Pancreas (tissue), 10 donors: ENCODE measurements at regions not wholly inside any gene's neighbourhood (a gene's known extent, or its start where the extent isn't known, plus 50 kb on each side); places are given as distances from the start of the nearest gene placed in this dataset.

Source experiments
- ATAC-seq, 4 donors: fragments of 200-7000 bp; cut with Tn5 transposase; one replicate each; pipeline versions ENCODE4 v1.8.0 to v1.9.1; 2020; ENCODE audit warnings: mild to moderate bottlenecking in 4 of 4, moderate library complexity in 4 of 4
- DNase-seq, 6 donors: peaks; one replicate each; pipeline ENCODE4 v3.0.0-alpha.2; 2020
- FAIRE-seq: peaks from 2 replicates; lab custom pipeline; 2012; peaks lifted over from hg19 to GRCh38; lab: Jason Lieb, UNC
- H3K27ac ChIP-seq, 4 donors: fragments of 200-600 bp; sonication (generic); 1 replicate in 3 of 4; 2 replicates in 1 of 4; pipeline versions ENCODE4 v1.5.0 to v1.8.0; 2020
- H3K27me3 ChIP-seq, 4 donors: fragments of 200-600 bp; one replicate each; pipeline ENCODE4 v1.8.0; 2021
- H3K36me3 ChIP-seq, 3 donors: fragments of 200-600 bp; sonication (generic) in 1 of 3; one replicate each; pipeline versions ENCODE4 v1.5.0 to v1.8.0; 2020 to 2021
- H3K4me1 ChIP-seq, 3 donors: fragments of 200-600 bp; one replicate each; pipeline ENCODE4 v1.8.0; 2021
- H3K4me3 ChIP-seq, 4 donors: fragments of 200-600 bp; sonication (generic) in 2 of 4; one replicate each; pipeline versions ENCODE4 v1.5.0 to v1.8.0; 2020 to 2021
- H3K9me3 ChIP-seq, 4 donors: fragments of 200-600 bp; one replicate each; pipeline ENCODE4 v1.8.0; 2021
- WGBS, 2 donors: extraction: QIAGEN DNeasy Blood & Tissue Kit; methylation state at CpG; one replicate each; pipeline ENCODE4 v1.1.7; 2013; 5-methylcytosine and 5-hydroxymethylcytosine counted together
- intact Hi-C, 3 donors: fragments of 100-400 bp; cut with DNase I; formaldehyde crosslinking; loops; one replicate each; pipeline versions ENCODE4 v1.11.1 to v1.14.2; 2022
- TF ChIP-seq, protein P1 (sequence below), 4 donors: fragments of 200-600 bp; sonication (generic) in 3 of 4; IDR thresholded peaks; one replicate each; pipeline versions ENCODE4 v1.5.0 to v1.8.0; 2021; ENCODE audit warnings: antibody characterized with exemption in 4 of 4
- donor health status: healthy with polysubstance abuse.
- donor health status: DM: no; HTN: no; CAD: no; lungs with moderate emphysema.
- donor health status: DM: no; HTN: no; CAD: no.
- donor health status: control.
- donor health status: control.
- donor health status: Bipolar disorder and iron deficiency.
- donor health status: DM: yes; HTN: yes; CAD: no.
- donor health status: DM: no; HTN: no; CAD: no.
- donor health status: DM: no; HTN: no; CAD: no.
- donor health status: DM: yes; HTN: yes; CAD: no.

DNA sequence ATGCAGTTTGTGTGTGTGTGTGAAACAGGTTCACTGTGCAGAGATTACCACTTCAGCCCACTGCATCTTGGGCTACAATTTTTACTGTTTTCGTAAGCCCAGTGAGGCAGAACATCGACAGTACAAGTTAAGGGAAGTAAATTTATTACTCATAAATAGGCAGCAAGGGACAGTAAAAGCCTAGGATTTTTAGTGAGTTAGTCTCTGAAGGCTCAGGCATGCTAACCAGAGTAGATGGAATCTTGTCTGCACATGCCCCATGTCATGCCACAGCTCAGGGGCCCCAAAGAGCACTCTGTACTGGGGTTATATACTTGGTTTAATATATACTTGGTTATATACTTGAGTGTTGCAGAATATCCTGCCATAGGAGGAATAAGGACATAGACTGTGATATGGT, 825.7 kb downstream of the TECRL start:
- Histone ChIP-seq H3K4me1 (no peaks in the 10 kb centered on the region), H3K9me3 (no peaks in the 10 kb centered on the region), H3K36me3 (no peaks in the 10 kb centered on the region), H3K4me3 (no peak overlapping the region), H3K27me3 (no peaks in the 10 kb centered on the region), H3K27ac (no peak overlapping the region)
- TF ChIP-seq, protein P1, sequence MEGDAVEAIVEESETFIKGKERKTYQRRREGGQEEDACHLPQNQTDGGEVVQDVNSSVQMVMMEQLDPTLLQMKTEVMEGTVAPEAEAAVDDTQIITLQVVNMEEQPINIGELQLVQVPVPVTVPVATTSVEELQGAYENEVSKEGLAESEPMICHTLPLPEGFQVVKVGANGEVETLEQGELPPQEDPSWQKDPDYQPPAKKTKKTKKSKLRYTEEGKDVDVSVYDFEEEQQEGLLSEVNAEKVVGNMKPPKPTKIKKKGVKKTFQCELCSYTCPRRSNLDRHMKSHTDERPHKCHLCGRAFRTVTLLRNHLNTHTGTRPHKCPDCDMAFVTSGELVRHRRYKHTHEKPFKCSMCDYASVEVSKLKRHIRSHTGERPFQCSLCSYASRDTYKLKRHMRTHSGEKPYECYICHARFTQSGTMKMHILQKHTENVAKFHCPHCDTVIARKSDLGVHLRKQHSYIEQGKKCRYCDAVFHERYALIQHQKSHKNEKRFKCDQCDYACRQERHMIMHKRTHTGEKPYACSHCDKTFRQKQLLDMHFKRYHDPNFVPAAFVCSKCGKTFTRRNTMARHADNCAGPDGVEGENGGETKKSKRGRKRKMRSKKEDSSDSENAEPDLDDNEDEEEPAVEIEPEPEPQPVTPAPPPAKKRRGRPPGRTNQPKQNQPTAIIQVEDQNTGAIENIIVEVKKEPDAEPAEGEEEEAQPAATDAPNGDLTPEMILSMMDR (IDR thresholded peaks at IDR 0.05), result no peak
- WGBS, 2 donors, result 38 to 59% methylated on average over 2 of the region's 2 CpGs
- DNase-seq (no peak), ATAC-seq (no peak), FAIRE-seq (no peak)
- intact Hi-C loops, result no loop called here

DNA sequence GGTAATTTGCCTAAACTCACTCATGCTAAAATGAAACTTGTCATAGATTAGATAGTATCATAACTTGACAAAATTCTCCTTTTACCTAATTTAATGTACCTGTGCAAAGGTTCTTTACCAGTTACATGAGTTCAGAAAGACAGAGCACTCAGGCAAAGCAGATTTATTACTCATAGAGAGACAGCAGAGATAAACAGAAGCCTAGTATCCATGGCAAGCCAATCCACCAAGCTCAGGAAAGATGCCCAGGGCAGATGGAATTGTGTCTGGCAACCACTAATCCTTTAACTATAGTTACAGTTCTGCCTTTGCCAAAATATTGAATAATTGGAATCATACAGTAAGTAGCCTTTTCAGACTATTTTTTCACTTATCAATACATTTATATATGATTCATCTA, 826.2 kb downstream of the TECRL start:
- no peaks in the 10 kb centered on the region for H3K27me3 ChIP-seq
- no peak overlapping the region for H3K27ac ChIP-seq
- no peak for FAIRE-seq
- H3K36me3 ChIP-seq, result no peaks in the 10 kb centered on the region
- ATAC-seq, result no peak
- intact Hi-C loops, result no loop called here
- no peaks in the 10 kb centered on the region for H3K9me3 ChIP-seq
- no peak for DNase-seq
- TF ChIP-seq, protein P1 (IDR thresholded peaks at IDR 0.05), result no peak
- no peaks in the 10 kb centered on the region for H3K4me1 ChIP-seq
- no peak overlapping the region for H3K4me3 ChIP-seq

DNA sequence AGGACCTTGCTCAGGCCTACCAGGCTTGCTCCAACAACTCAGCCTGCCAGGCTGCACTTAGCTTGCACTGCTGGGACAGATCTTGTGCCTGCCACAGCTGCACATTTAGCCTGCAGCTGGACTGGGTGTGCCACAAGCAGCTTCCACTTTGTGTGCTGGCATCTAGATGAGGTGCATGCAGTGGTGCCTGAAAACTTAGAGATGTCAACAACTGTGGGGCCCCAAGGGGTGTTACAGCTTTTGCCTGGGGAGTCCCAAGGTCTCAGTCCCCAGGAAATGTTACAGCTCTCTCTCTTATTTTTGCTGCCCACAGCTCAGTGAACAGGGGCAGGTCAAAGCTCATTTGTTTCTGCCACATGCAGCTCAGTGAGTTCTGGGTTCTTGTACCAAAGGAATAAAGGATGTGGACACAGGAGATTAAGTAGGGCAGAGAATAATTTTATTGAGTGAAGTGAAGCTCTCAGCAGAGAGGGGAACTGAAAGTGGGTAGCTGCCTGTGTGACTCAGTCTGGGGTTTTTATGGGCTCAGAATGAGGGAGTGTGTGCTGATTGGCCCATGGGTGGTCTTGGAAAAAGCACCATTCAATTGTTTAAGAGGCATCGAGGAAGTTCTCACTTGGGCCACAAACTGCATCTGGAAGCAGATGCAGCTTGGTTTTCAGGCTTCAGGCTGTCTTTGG, 828.3 kb downstream of the TECRL start:
- 27 to 29% methylated on average over 1 of the region's 1 CpG for WGBS, 2 donors
- no peaks in the 10 kb centered on the region for H3K9me3 ChIP-seq
- H3K36me3 ChIP-seq, result no peaks in the 10 kb centered on the region
- H3K4me1 ChIP-seq, result no peaks in the 10 kb centered on the region
- no peak overlapping the region for H3K27ac ChIP-seq
- H3K27me3 ChIP-seq, result no peaks in the 10 kb centered on the region
- FAIRE-seq (no peak), DNase-seq (no peak), ATAC-seq (no peak)
- intact Hi-C loops, result no loop called here
- H3K4me3 ChIP-seq, result no peak overlapping the region
- TF ChIP-seq, protein P1 (IDR thresholded peaks at IDR 0.05), result no peak

DNA sequence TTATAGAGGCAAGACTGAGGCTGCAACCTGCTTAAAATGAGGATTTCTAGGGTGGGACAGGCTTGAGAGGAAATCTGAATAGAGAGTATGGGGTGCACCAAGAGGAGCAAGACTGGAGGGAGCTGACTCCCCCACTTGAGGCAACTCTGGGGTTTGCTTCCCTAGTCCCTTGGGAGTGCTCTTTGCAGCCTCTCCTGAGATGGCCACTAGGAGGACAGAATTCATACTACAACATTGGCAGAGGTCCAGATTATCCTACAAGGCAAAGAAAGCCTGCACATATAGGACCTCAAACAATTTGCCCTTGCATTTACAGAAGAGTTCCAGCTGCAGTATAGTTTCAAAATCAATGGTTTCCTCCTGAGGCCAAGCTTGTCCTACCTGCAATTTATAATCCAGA, 830.9 kb downstream of the TECRL start:
- Histone ChIP-seq H3K4me3 (no peak overlapping the region), H3K27ac (no peak overlapping the region), H3K9me3 (no peaks in the 10 kb centered on the region), H3K36me3 (no peaks in the 10 kb centered on the region), H3K27me3 (no peaks in the 10 kb centered on the region), H3K4me1 (no peaks in the 10 kb centered on the region)
- intact Hi-C loops, result no loop called here
- no peak for DNase-seq
- no peak for ATAC-seq
- TF ChIP-seq, protein P1 (IDR thresholded peaks at IDR 0.05), result no peak
- FAIRE-seq, result no peak

DNA sequence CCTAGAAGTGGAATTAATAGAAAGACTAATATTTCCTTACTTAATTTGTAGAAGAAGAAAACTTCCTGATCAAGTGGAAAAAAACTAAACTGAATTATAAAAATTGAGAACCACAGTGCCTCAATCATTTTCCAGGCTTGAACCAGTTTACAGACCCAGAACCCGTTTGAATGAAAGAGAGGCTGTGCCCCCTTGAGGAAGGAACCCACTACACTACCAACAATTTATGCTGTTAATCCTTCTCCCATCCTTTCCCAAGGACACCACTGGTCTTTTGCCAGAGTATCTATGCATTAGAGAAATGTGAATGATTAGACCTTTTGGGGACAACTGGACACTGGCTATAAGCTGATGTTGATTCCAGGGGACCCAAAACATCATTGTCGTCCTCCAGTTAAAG, 842.6 kb downstream of the TECRL start:
- TF ChIP-seq, protein P1 (IDR thresholded peaks at IDR 0.05), result no peak
- FAIRE-seq, result no peak
- H3K36me3 ChIP-seq, result no peaks in the 10 kb centered on the region
- H3K4me3 ChIP-seq, result no peak overlapping the region
- no peaks in the 10 kb centered on the region for H3K27me3 ChIP-seq
- WGBS, 2 donors, result 18 to 24% methylated on average over 2 of the region's 2 CpGs
- no peak overlapping the region for H3K27ac ChIP-seq
- intact Hi-C loops, result no loop called here
- no peaks in the 10 kb centered on the region for H3K4me1 ChIP-seq
- no peak for ATAC-seq
- H3K9me3 ChIP-seq, result no peaks in the 10 kb centered on the region
- DNase-seq, result no peak
